GM18507 (cell line): ENCODE measurements at regions not wholly inside any gene's neighbourhood (a gene's known extent, or its start where the extent isn't known, plus 50 kb on each side); places are given as distances from the start of the nearest gene placed in this dataset.
A peak's percentile ranks its signal among the peaks of the same experiment; 100 is the strongest.

Source experiments
- DNase-seq: peaks from one replicate; pipeline ENCODE4 v3.0.0; 2011; ENCODE audit warnings: low read depth; ENCODE audit not compliant: insufficient read length; ENCODE audit errors: extremely low spot score
- FAIRE-seq: peaks from 2 replicates; lab custom pipeline; 2011; peaks lifted over from hg19 to GRCh38; lab: Jason Lieb, UNC

- no peak for DNase-seq
- FAIRE-seq: no peak
Observed at GRCh38 chr2:207394812-207395534, 134.8 kb upstream of the CREB1 start.

- FAIRE-seq: no peak
- no peak for DNase-seq
Observed at GRCh38 chr2:207395535-207396251, 134.1 kb upstream of the CREB1 start.

- DNase-seq (no peak), FAIRE-seq (no peak)
Observed at GRCh38 chr2:207397917-207398655, 131.7 kb upstream of the CREB1 start.

GRCh38 chr2:207399301-207399700 lies 130.5 kb upstream of the CREB1 start:
- DNase-seq: no peak
- FAIRE-seq: no peak

GRCh38 chr2:207401338-207401737 lies 128.4 kb upstream of the CREB1 start:
- no peak for FAIRE-seq
- DNase-seq: no peak

GRCh38 chr2:207403141-207403540 lies 126.6 kb upstream of the CREB1 start:
- DNase-seq: no peak
- FAIRE-seq: no peak

- no peak for FAIRE-seq
- DNase-seq: no peak
Observed at GRCh38 chr2:207403950-207404349, 125.8 kb upstream of the CREB1 start.

GRCh38 chr2:207405150-207405549 lies 124.6 kb upstream of the CREB1 start:
- FAIRE-seq (no peak), DNase-seq (no peak)

GRCh38 chr2:207408086-207408794 lies 121.5 kb upstream of the CREB1 start:
- DNase-seq (no peak), FAIRE-seq (peak; percentile 42)

- DNase-seq (no peak), FAIRE-seq (no peak)
Observed at GRCh38 chr2:207409517-207409916, 120.2 kb upstream of the CREB1 start.

- no peak for FAIRE-seq
- no peak for DNase-seq
Observed at GRCh38 chr2:207412787-207413310, 116.9 kb upstream of the CREB1 start.

GRCh38 chr2:207413376-207413907 lies 116.3 kb upstream of the CREB1 start:
- DNase-seq: no peak
- no peak for FAIRE-seq

- no peak for DNase-seq
- FAIRE-seq: no peak
Observed at GRCh38 chr2:207416111-207416510, 113.7 kb upstream of the CREB1 start.

GRCh38 chr2:207416900-207417299 lies 112.9 kb upstream of the CREB1 start:
- DNase-seq (no peak), FAIRE-seq (no peak)

- DNase-seq (no peak), FAIRE-seq (no peak)
Observed at GRCh38 chr2:207417301-207417718, 112.5 kb upstream of the CREB1 start.

GRCh38 chr2:207418419-207418818 lies 111.3 kb upstream of the CREB1 start:
- DNase-seq (no peak), FAIRE-seq (no peak)

GRCh38 chr2:207419331-207419730 lies 110.4 kb upstream of the CREB1 start:
- DNase-seq (no peak), FAIRE-seq (no peak)

GRCh38 chr2:207421671-207422070 lies 108.1 kb upstream of the CREB1 start:
- DNase-seq: no peak
- FAIRE-seq: no peak

- FAIRE-seq (no peak), DNase-seq (no peak)
Observed at GRCh38 chr2:207422380-207422779, 107.4 kb upstream of the CREB1 start.
